ENCODE measurements at regions not wholly inside any gene's neighbourhood (a gene's known extent, or its start where the extent isn't known, plus 50 kb on each side); places are given as distances from the start of the nearest gene placed in this dataset.

DNA sequence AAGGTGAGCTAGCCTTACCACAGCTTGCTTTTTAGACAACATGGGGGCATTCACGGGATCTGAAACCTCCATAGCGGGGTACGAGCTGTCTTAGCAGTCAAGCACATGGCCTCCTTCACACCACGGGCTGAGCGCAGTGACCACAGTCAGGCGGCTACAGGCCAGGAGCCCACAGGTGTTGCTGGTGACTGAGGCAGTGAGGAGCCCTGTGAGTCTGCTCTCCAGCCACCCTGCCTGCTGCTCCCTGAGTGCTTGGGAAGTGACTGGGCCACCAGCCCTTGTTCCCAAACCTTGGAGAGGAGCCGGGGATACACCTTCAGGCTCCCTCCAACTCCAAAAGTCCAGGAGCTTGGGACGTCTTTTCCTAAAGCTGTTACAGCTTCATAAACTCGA lies 418.1 kb upstream of the MYT1L start:
- TF ChIP-seq EZH2 (IDR thresholded peaks at IDR 0.05; ENCODE audit: low read depth) = no peak
- TF ChIP-seq, protein P1, sequence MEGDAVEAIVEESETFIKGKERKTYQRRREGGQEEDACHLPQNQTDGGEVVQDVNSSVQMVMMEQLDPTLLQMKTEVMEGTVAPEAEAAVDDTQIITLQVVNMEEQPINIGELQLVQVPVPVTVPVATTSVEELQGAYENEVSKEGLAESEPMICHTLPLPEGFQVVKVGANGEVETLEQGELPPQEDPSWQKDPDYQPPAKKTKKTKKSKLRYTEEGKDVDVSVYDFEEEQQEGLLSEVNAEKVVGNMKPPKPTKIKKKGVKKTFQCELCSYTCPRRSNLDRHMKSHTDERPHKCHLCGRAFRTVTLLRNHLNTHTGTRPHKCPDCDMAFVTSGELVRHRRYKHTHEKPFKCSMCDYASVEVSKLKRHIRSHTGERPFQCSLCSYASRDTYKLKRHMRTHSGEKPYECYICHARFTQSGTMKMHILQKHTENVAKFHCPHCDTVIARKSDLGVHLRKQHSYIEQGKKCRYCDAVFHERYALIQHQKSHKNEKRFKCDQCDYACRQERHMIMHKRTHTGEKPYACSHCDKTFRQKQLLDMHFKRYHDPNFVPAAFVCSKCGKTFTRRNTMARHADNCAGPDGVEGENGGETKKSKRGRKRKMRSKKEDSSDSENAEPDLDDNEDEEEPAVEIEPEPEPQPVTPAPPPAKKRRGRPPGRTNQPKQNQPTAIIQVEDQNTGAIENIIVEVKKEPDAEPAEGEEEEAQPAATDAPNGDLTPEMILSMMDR (conservative IDR thresholded peaks at IDR 0.05) = no peak
- CTCF ChIA-PET = no interaction called here
- POLR2A ChIA-PET (ENCODE audit: unreplicated experiment) = no interaction called here
- Histone ChIP-seq H3K27me3 (ENCODE audit: insufficient read depth, low read depth) (peaks cover 57% of the 10 kb centered on the region), H4K20me1 (ENCODE audit: insufficient read depth) (no peaks in the 10 kb centered on the region), H3F3A (ENCODE audit: insufficient read depth, low read depth) (no peaks in the 10 kb centered on the region), H3K79me2 (ENCODE audit: low read depth) (no peaks in the 10 kb centered on the region), H3K4me2 (no peak overlapping the region), H3K9me2 (ENCODE audit: insufficient read depth) (no peaks in the 10 kb centered on the region), H3K36me3 (ENCODE audit: low read depth) (no peaks in the 10 kb centered on the region), H3K4me1 (replicated peaks; ENCODE audit: insufficient read depth) (no peaks in the 10 kb centered on the region), H3K27ac (no peak overlapping the region), H3K9me3 (ENCODE audit: insufficient read depth, low read depth) (no peaks in the 10 kb centered on the region; the same call in 1 of the 2 replicates), H3K4me3 (no peak overlapping the region), H2AFZ (no peak overlapping the region)
- no peak for DNase-seq
- intact Hi-C loops (cut with micrococcal nuclease; ENCODE audit: unreplicated experiment) = no loop called here
- BruUV-seq (replicated peaks) = no TSS peak

DNA sequence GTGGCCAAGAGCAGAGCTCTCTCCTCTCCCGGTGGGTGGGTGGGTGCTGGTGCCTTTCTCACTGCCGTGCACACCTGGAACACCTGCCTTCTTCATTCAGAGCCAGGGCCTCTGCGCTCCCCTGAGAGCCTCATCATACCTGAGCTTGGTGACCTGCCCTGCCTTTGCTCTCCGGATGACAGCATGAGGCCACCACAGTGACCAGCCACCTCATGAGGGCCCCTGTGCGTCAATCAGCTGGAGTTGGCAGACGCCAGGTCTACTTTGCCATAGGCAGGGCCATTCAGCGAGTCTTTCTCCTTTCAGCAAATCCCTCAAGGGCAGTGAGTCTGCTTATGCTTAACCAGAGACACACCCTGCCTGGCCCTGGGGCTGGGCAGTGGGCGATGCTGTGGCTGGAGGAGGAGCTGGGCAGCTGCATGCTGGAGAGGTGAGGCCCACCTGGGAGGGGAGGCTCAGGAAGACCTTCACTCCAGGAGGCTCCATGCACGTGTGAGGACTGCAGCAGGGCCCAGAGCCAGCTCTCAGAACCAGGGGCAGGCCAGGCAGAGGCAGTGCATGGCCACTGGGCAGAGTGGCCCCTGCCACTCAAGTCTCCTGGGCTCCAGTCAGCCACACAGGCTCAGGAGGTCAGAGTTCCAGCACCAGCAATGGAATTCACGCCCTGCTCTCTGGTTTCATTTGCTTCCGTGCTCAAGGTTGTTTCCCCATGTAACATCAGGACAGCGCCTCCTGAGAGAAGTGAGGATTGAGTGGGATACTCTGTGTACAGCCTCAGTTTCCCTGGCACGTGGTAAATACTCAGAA lies 417.5 kb upstream of the MYT1L start:
- Histone ChIP-seq H3K36me3 (ENCODE audit: low read depth) (no peaks in the 10 kb centered on the region), H3K4me3 (no peak overlapping the region), H3K27me3 (ENCODE audit: insufficient read depth, low read depth) (peaks cover 63% of the 10 kb centered on the region), H3K9me2 (ENCODE audit: insufficient read depth) (no peaks in the 10 kb centered on the region), H3K4me1 (replicated peaks; ENCODE audit: insufficient read depth) (no peaks in the 10 kb centered on the region), H3K27ac (no peak overlapping the region), H3F3A (ENCODE audit: insufficient read depth, low read depth) (no peaks in the 10 kb centered on the region), H3K4me2 (no peak overlapping the region), H4K20me1 (ENCODE audit: insufficient read depth) (no peaks in the 10 kb centered on the region), H3K9me3 (ENCODE audit: insufficient read depth, low read depth) (no peaks in the 10 kb centered on the region; the same call in 1 of the 2 replicates), H2AFZ (no peak overlapping the region), H3K79me2 (ENCODE audit: low read depth) (no peaks in the 10 kb centered on the region)
- no TSS peak for BruUV-seq (replicated peaks)
- intact Hi-C loops (cut with micrococcal nuclease; ENCODE audit: unreplicated experiment) = no loop called here
- no peak for DNase-seq
- ChIA-PET CTCF (no interaction called here), POLR2A (ENCODE audit: unreplicated experiment) (no interaction called here)
- TF ChIP-seq, protein P1 (conservative IDR thresholded peaks at IDR 0.05) = no peak
- no peak for TF ChIP-seq EZH2 (IDR thresholded peaks at IDR 0.05; ENCODE audit: low read depth)

DNA sequence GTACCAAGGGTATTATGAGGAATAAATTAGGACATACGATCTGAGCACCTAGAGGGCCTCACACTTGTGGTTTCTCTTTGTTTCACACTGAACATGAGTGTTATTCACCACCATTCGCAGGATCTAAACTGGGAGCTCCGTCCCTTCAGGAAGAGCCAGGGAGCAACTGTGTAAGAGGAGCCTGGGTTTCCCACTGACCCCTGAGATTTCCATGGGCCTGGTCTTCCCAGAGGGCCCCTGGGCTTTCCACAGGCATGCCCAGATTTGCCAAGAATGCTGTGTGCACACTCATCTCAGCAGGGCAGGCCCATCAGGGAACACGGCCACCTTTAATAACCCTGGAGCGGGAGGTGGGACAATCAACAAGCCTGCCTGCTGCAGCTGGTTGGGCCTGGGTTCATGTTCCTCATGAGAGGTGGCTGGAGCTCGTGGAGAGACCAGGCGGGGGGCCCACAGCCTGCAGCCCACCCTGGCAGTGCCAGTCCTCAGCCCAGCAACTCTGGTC lies 416.8 kb upstream of the MYT1L start:
- H3K4me3 ChIP-seq = no peak overlapping the region
- H2AFZ ChIP-seq = no peak overlapping the region
- H3K4me2 ChIP-seq = no peak overlapping the region
- H4K20me1 ChIP-seq (ENCODE audit: insufficient read depth) = no peaks in the 10 kb centered on the region
- H3K27ac ChIP-seq = no peak overlapping the region
- no peaks in the 10 kb centered on the region for H3F3A ChIP-seq (ENCODE audit: insufficient read depth, low read depth)
- H3K36me3 ChIP-seq (ENCODE audit: low read depth) = no peaks in the 10 kb centered on the region
- CTCF ChIA-PET = no interaction called here
- POLR2A ChIA-PET (ENCODE audit: unreplicated experiment) = no interaction called here
- DNase-seq = no peak
- no peaks in the 10 kb centered on the region for H3K9me2 ChIP-seq (ENCODE audit: insufficient read depth)
- H3K27me3 ChIP-seq (ENCODE audit: insufficient read depth, low read depth) = peaks cover 70% of the 10 kb centered on the region
- no peaks in the 10 kb centered on the region for H3K4me1 ChIP-seq (replicated peaks; ENCODE audit: insufficient read depth)
- intact Hi-C loops (cut with micrococcal nuclease; ENCODE audit: unreplicated experiment) = no loop called here
- no peaks in the 10 kb centered on the region for H3K9me3 ChIP-seq (ENCODE audit: insufficient read depth, low read depth)
- H3K79me2 ChIP-seq (ENCODE audit: low read depth) = no peaks in the 10 kb centered on the region
- no TSS peak for BruUV-seq (replicated peaks)
- no peak for TF ChIP-seq EZH2 (IDR thresholded peaks at IDR 0.05; ENCODE audit: low read depth)
- TF ChIP-seq, protein P1 (conservative IDR thresholded peaks at IDR 0.05) = no peak

Data from PC-9 (cell line).